Stimulated activated CD4-positive, alpha-beta T cell treated with anti-CD3 and anti-CD28 coated beads, Interleukin-2, amount 100 ng/mL, for 24 hours (primary cell): ENCODE measurements at regions not wholly inside any gene's neighbourhood (a gene's known extent, or its start where the extent isn't known, plus 50 kb on each side); places are given as distances from the start of the nearest gene placed in this dataset.
"Not testable (repeated sequence)": the region's sequence is repeated elsewhere in the genome, so short reads cannot be mapped to it uniquely, and the experiment has no call there.

Experiments used
- DNase-seq, 2 donors: peaks; one replicate each; pipeline ENCODE4 v3.0.0-alpha.2; 2020

- DNase-seq, result no peak
These were observed 350.9 kb downstream of the S1PR1 start for GRCh38 chr1:101587741-101588140.

DNA sequence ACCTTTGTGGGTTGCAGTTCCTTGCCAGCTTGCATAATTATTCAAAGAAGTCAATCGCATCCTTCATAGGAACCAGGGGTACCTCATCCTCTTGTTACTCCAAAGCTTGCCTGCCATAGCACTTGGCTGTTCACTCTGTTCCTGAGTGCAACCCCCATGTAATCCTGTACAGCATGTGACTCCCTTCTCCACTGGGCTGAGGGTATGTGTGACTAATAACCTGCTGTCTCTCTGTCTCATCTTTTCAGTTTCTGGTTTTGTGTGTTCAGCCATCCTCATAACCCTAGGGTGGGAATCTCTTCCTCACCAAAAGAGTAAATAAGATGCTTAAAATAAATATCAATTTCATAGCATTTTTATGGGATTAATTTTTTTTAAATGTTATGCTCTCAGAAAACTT is 351.9 kb downstream of the S1PR1 start:
- no peak for DNase-seq

- DNase-seq, result no peak
These were observed 356.0 kb downstream of the S1PR1 start for GRCh38 chr1:101592845-101593244.

DNA sequence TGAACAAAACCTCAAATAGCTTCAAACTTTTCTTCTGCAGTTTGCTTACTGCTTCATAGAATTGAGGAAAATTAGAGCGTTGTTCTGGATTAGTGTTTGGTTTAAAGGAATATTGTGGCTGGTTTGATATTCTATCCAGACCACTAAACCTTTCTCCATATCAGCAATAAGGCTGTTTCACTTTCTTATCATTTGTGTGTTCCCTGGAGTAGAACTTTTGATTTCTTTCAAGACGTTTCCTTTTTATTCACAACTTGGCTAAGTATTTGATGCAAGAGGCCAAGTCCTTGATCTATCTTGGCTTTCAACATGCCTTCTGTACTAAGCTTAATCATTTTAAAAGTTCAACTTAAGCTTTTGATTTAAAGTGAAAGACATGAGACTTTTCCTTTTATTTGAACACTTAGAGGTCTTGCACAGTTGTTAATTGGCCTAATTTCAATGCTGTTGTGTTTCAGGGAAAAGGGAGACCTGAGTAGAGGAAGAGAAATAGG is 359.1 kb downstream of the S1PR1 start:
- no peak for DNase-seq

- DNase-seq, result not testable (repeated sequence)
These were observed 363.8 kb downstream of the S1PR1 start for GRCh38 chr1:101600615-101601014.

- DNase-seq, result no peak
These were observed 366.9 kb downstream of the S1PR1 start for GRCh38 chr1:101603726-101604125.

DNA sequence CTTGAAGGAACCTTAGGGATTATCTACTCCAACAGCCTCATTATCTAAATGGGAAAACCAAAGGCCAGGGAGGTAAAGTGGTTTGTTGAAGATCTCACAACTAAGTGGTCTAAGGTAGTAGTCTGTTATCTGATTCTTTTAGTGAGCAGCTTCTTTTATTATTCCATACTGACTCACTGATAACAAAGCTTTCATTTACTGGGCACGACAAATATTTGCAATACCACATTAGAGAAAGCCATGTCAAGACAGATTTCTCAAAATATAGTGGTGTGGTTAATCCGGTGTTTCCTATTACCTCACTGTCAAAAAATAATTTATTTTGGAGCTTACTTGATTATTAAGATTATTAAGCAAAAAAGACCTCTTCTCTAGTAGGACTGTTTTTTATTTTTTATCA is 369.1 kb downstream of the S1PR1 start:
- DNase-seq, result no peak

DNA sequence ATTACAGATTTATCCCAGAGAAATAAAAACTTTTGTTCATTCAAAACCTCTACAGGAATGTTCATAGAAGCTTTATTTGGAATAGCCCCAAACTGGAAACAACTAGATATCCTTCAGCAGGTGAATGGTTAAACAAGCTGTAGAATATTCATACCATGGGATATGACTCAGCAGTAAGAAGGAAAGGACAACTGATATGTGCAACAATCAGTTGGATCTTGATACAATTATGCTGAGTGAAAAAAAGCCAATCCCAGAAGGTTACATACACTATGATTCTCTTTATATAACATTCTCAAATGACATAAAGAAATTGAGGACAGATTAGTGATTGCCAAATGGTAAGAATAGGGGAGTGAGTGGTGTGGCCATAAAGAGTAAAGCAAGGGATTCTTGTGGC is 376.7 kb downstream of the S1PR1 start:
- DNase-seq, result no peak

- no peak for DNase-seq
These were observed 377.8 kb downstream of the OLFM3 start for GRCh38 chr1:101618900-101619299.

GRCh38 chr1:101632548-101633272 is 364.0 kb downstream of the OLFM3 start:
- DNase-seq, result no peak

DNA sequence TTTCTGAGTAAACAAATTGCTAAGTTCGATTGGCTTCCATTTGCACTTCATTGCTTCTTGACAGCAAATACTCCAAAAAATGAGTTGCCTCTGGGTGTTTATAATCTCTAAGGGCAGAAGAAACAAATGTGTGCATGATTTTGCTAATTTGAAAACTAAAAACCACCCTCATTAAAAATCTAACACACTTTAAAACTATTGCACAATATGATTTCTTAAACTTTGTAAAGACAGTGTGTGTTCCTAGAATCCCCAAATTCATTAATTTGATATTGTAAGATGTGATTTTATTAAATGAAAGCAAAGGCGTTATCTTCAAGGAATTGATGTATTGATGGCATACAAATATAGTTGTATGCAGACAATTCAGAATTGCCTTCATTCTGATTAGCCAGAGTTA is 350.9 kb downstream of the OLFM3 start:
- DNase-seq, result no peak

- DNase-seq, result no peak
These were observed 344.2 kb downstream of the OLFM3 start for GRCh38 chr1:101652484-101652883.

DNA sequence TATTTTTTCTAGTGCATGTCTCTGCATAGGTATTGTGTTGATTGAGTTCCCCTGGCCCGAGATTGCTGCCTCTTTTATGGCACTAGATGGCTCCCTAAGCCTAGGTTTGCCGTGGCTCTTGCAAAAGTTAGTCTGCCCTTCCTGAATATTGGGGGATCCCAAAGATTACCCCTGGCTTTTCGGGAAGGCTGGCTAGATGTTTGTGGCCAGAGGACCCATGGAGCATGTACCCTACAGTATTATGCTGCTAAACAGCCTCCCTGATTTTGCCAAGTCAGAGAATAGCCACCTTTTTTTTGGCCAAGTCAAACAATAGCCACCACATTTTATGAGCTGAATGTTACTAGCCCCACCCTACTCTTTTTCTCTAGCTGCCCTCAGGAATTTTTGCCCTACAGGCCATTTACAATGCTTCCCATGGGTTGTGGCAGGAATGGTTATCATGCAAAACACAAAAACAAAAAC is 343.2 kb downstream of the OLFM3 start:
- DNase-seq, result no peak

- no peak for DNase-seq
These were observed 332.0 kb downstream of the OLFM3 start for GRCh38 chr1:101664726-101665125.

GRCh38 chr1:101667761-101668160 is 329.0 kb downstream of the OLFM3 start:
- DNase-seq, result no peak

DNA sequence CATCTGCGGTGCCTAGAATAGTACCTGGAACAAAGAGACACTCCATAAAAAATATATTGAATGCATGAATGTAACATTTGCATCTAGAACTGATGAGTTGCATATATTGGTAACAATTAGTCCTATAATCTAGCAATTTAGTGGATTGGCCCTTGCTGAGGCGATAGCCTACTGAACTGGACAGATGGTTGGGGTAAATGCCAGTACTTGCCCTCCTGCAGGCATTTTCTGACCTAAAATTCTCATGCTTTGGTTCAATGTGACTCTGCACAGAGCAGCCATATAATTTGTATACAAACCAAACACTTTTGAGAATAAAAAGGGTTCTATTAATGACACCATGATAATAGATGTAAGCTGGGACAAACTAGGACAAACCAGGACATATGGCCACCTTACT is 313.6 kb downstream of the OLFM3 start:
- DNase-seq, result no peak

- no peak for DNase-seq
These were observed 313.2 kb downstream of the OLFM3 start for GRCh38 chr1:101683561-101683960.

DNA sequence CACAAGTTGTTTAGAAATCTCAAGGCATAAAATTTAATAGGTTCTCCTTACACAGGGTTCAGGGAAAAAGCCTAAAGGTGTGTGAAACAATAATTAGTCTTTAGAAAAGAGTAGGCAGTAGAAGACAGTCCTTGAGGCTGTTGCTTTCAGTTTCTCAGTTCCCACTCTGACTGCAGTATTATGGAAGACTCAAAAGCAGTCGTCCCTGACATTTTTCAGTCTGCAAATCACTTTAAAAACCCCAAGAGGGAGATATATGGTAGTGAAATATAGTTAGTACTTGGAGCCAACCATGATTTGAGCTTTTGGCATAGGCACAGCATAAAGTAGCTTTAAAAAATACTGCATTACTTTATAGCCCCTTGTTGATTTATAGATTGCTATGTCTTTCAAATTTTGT is 299.7 kb downstream of the OLFM3 start:
- no peak for DNase-seq

DNA sequence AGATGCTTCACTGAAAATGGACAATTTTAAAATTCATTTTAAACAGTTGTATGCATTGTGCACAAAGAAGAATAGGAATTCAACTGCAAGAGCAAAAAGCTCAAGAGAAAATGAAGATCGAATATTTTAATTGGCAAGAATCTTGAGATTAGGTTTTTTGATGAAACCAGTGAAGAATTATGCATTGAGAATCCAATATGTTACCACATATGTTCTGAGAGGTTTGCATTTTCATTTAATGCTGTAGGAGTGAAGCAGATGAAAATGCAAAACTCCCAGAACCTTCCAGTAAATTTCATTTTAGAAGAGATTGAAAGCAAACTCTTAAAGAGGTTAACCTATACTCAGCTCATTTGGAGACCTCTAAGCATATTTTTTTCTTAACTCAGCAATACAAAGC is 298.0 kb downstream of the OLFM3 start:
- no peak for DNase-seq

GRCh38 chr1:101704895-101705294 is 291.8 kb downstream of the OLFM3 start:
- no peak for DNase-seq

GRCh38 chr1:101706366-101706765 is 290.4 kb downstream of the OLFM3 start:
- no peak for DNase-seq

- DNase-seq, result no peak
These were observed 287.0 kb downstream of the OLFM3 start for GRCh38 chr1:101709721-101710120.

- DNase-seq, result no peak
These were observed 283.0 kb downstream of the OLFM3 start for GRCh38 chr1:101713760-101714159.

- no peak for DNase-seq
These were observed 273.3 kb downstream of the OLFM3 start for GRCh38 chr1:101723415-101723814.

- DNase-seq, result no peak
These were observed 268.7 kb downstream of the OLFM3 start for GRCh38 chr1:101728029-101728428.
